Spleen (tissue), 7 donors: ENCODE measurements at regions not wholly inside any gene's neighbourhood (a gene's known extent, or its start where the extent isn't known, plus 50 kb on each side); places are given as distances from the start of the nearest gene placed in this dataset.

Source experiments
- CTCF ChIP-seq, 11 experiments: fragments of 200-600 bp in 7 of 11; fragments of 450-650 bp in 4 of 11; sonication (generic) in 4 of 11; IDR thresholded peaks in 8 of 11; conservative IDR thresholded peaks in 3 of 11; 1 replicate in 7 of 11; 2 replicates in 4 of 11; pipeline versions ENCODE4 v1.4.0 to v1.8.0; 2016 to 2021; ENCODE audit warnings: antibody characterized with exemption in 11 of 11, inconsistent platforms in 4 of 11, mild to moderate bottlenecking in 1 of 11
- POLR2A ChIP-seq, 3 donors: fragments of 450-650 bp; IDR thresholded peaks; one replicate each; pipeline ENCODE4 v1.5.1; 2017; ENCODE audit warnings: antibody characterized with exemption in 3 of 3, mild to moderate bottlenecking in 1 of 3
- donor health status: DM: no; HTN: no; CAD: no; lungs with moderate emphysema.
- donor health status: DM: no; HTN: no; CAD: no.
- donor health status: DM: no; HTN: no; CAD: no.

GRCh38 chr5:51159606-51160005, 223.6 kb upstream of the ISL1 start:
- no peak for TF ChIP-seq CTCF (IDR thresholded peaks at IDR 0.05 in 8 of 11, conservative IDR thresholded peaks at IDR 0.05 in 3 of 11)
- TF ChIP-seq POLR2A (IDR thresholded peaks at IDR 0.05), result no peak
